SH-SY5Y (cell line): ENCODE measurements at regions not wholly inside any gene's neighbourhood (a gene's known extent, or its start where the extent isn't known, plus 50 kb on each side); places are given as distances from the start of the nearest gene placed in this dataset.

Experiments
- GATA2 ChIP-seq: IDR thresholded peaks from 2 replicates; pipeline ENCODE4 v1.6.1; 2011; ENCODE audit warnings: mild to moderate bottlenecking, low read depth, low read length
- GATA3 ChIP-seq: IDR thresholded peaks from 2 replicates; pipeline ENCODE4 v1.6.1; 2011; ENCODE audit warnings: low read depth, mild to moderate bottlenecking, low read length, moderate library complexity

- TF ChIP-seq GATA2 (no peak), GATA3 (no peak)
Observed at GRCh38 chr18:57275111-57275510, 77.2 kb upstream of the ST8SIA3 start.
